ENCODE measurements at regions not wholly inside any gene's neighbourhood (a gene's known extent, or its start where the extent isn't known, plus 50 kb on each side); places are given as distances from the start of the nearest gene placed in this dataset.

GRCh38 chr4:18227880-18228279 lies 206.3 kb upstream of the LCORL start:
- H3K27me3 ChIP-seq, result no peaks in the 10 kb centered on the region
- H3K4me1 ChIP-seq (ENCODE audit: insufficient read depth), result no peaks in the 10 kb centered on the region
- H3K4me3 ChIP-seq, result no peak overlapping the region
- no peak for DNase-seq
- no peak overlapping the region for H3K27ac ChIP-seq
- no peaks in the 10 kb centered on the region for H3K36me3 ChIP-seq
- no peaks in the 10 kb centered on the region for H3K9me3 ChIP-seq
- no peak for TF ChIP-seq EP300 (IDR thresholded peaks at IDR 0.05)
- TF ChIP-seq, protein P1, sequence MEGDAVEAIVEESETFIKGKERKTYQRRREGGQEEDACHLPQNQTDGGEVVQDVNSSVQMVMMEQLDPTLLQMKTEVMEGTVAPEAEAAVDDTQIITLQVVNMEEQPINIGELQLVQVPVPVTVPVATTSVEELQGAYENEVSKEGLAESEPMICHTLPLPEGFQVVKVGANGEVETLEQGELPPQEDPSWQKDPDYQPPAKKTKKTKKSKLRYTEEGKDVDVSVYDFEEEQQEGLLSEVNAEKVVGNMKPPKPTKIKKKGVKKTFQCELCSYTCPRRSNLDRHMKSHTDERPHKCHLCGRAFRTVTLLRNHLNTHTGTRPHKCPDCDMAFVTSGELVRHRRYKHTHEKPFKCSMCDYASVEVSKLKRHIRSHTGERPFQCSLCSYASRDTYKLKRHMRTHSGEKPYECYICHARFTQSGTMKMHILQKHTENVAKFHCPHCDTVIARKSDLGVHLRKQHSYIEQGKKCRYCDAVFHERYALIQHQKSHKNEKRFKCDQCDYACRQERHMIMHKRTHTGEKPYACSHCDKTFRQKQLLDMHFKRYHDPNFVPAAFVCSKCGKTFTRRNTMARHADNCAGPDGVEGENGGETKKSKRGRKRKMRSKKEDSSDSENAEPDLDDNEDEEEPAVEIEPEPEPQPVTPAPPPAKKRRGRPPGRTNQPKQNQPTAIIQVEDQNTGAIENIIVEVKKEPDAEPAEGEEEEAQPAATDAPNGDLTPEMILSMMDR (IDR thresholded peaks at IDR 0.05), result no peak
- no peak for TF ChIP-seq POLR2A (IDR thresholded peaks at IDR 0.05)
- 25 to 35% (median 31%) methylated on average over 1 of the region's 1 CpG for WGBS, 3 donors
- intact Hi-C loops (cut with DNase I), result no loop called here

DNA sequence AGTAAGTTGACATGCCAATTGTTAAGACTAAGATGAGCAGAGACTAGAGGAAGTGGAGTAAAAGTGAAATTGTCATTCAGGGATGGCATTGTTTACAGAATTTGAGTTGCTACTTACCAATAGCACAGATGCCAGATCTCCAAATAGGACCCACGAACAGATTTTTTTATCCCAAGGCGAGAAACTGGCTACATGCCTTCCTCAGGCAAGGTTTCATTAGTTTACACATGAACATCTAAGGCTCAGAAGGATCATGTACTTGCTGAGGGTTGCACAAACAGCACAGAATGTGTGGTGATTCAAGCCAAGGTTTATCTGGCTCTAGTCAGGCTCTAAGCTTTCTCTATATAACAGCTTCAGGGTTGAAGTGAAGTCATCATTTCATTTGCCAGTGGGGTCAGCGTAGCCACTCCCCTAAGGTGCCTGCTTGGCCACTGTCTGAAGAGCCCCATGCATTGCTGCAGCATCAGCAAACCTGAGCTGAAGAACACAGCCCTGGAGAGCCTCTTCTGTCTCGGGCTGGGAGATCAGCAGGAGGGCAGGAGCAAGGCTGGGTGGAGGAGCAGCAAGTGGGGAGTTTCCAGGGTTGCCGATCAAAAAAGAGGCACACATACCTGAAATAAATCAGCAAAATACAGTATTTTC lies 193.0 kb upstream of the LCORL start:
- Histone ChIP-seq H3K4me1 (ENCODE audit: insufficient read depth) (no peaks in the 10 kb centered on the region), H3K27me3 (no peaks in the 10 kb centered on the region), H3K9me3 (no peaks in the 10 kb centered on the region), H3K4me3 (no peak overlapping the region), H3K36me3 (no peaks in the 10 kb centered on the region), H3K27ac (no peak overlapping the region)
- intact Hi-C loops (cut with DNase I), result no loop called here
- no peak for DNase-seq
- TF ChIP-seq EP300 (IDR thresholded peaks at IDR 0.05), result no peak
- TF ChIP-seq POLR2A (IDR thresholded peaks at IDR 0.05), result no peak
- TF ChIP-seq, protein P1 (IDR thresholded peaks at IDR 0.05), result no peak
- 50 to 58% (median 51%) methylated on average over 5 of the region's 5 CpGs for WGBS, 3 donors

DNA sequence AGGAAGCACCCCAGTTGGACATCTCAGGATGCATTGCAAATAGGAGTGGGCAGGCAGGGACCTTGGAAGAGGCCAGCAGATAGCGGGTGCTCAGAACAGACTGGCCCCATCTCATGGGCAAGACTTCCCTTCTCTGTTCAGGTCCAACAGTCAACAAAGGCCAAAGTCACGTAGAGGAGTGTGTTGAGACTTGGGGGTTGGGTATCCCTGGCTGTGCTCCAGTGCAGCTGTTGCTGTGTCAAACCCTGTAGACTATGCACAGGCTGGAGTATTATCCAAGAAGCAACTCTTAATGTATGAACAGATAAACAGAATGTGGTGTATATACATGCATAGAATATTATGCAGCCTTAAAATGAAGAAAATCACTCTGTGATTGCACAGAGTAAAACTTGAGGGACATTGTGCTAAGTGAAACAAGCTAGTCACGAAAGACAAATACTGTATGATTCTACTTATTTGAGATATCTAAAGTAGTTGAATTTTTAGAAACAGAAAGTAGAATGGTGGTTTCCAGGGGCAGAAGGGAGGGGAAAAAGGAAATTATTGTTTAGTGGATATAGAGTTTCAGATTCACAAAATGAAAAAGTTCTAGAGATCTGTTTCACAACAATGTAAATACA lies 192.1 kb upstream of the LCORL start:
- Histone ChIP-seq H3K27me3 (no peaks in the 10 kb centered on the region), H3K4me3 (no peak overlapping the region), H3K27ac (no peak overlapping the region), H3K4me1 (ENCODE audit: insufficient read depth) (no peaks in the 10 kb centered on the region), H3K36me3 (no peaks in the 10 kb centered on the region), H3K9me3 (no peaks in the 10 kb centered on the region)
- no peak for DNase-seq
- TF ChIP-seq, protein P1 (IDR thresholded peaks at IDR 0.05), result no peak
- no peak for TF ChIP-seq POLR2A (IDR thresholded peaks at IDR 0.05)
- no peak for TF ChIP-seq EP300 (IDR thresholded peaks at IDR 0.05)
- intact Hi-C loops (cut with DNase I), result no loop called here
- WGBS, 3 donors, result 59 to 65% (median 62%) methylated on average over 3 of the region's 3 CpGs

DNA sequence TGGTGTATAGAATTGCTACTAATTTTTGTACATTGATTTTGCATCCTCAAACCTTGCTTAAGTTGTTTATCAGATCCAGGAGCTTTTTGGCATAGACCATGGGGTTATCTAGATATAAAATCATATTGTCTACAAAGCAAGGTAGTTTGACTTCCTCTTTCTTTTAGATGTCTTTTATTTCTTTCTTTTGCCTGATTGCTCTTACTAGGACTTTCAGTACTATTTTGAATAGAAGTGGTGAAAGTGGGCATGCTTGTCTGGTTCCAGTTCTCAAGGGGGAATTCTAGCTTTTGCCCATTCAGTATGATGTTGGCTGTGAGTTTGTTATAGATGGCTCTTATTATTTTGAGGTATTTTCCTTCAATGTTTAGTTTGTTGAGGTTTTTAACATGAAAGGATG lies 187.9 kb upstream of the LCORL start:
- Histone ChIP-seq H3K4me1 (ENCODE audit: insufficient read depth) (no peaks in the 10 kb centered on the region), H3K36me3 (no peaks in the 10 kb centered on the region), H3K9me3 (no peaks in the 10 kb centered on the region), H3K27ac (no peak overlapping the region), H3K4me3 (no peak overlapping the region), H3K27me3 (no peaks in the 10 kb centered on the region)
- TF ChIP-seq POLR2A (IDR thresholded peaks at IDR 0.05), result no peak
- TF ChIP-seq EP300 (IDR thresholded peaks at IDR 0.05), result no peak
- TF ChIP-seq, protein P1 (IDR thresholded peaks at IDR 0.05), result no peak
- intact Hi-C loops (cut with DNase I), result no loop called here
- no peak for DNase-seq
